Natural killer cell (primary cell): ENCODE measurements at regions not wholly inside any gene's neighbourhood (a gene's known extent, or its start where the extent isn't known, plus 50 kb on each side); places are given as distances from the start of the nearest gene placed in this dataset.
"Not testable (repeated sequence)": the region's sequence is repeated elsewhere in the genome, so short reads cannot be mapped to it uniquely, and the experiment has no call there.

Experiments
- ATAC-seq, 3 donors: fragments of 150-1000 bp in 2 of 3; fragments of 200-7000 bp in 1 of 3; cut with Tn5 transposase; 1 replicate in 1 of 3; 2 replicates in 2 of 3; pipeline ENCODE4 v1.10.0; 2021; ENCODE audit warnings: mild to moderate bottlenecking in 2 of 3, moderate library complexity in 2 of 3
- DNase-seq, 2 donors: peaks; one replicate each; pipeline versions ENCODE4 v3.0.0 to v3.0.0-alpha.2; 2013 to 2021; ENCODE audit warnings: mixed read lengths in 1 of 2
- H3K27ac ChIP-seq: one replicate; pipeline ENCODE4 v1.5.1; 2013; ENCODE audit warnings: mild to moderate bottlenecking, low read length
- H3K27me3 ChIP-seq: one replicate; pipeline ENCODE4 v1.6.1; 2013; ENCODE audit warnings: low read length; ENCODE audit not compliant: control insufficient read depth, insufficient read depth
- H3K36me3 ChIP-seq: one replicate; pipeline ENCODE4 v1.6.1; 2013; ENCODE audit warnings: low read length; ENCODE audit not compliant: control insufficient read depth, insufficient read depth
- H3K4me1 ChIP-seq: one replicate; pipeline ENCODE4 v1.6.1; 2013; ENCODE audit warnings: low read length; ENCODE audit not compliant: control insufficient read depth, insufficient read depth
- H3K4me3 ChIP-seq: one replicate; pipeline ENCODE4 v1.5.1; 2013; ENCODE audit warnings: low read length
- H3K9me3 ChIP-seq: one replicate; pipeline ENCODE4 v1.6.1; 2013; ENCODE audit warnings: low read length; ENCODE audit not compliant: control insufficient read depth, insufficient read depth
- H3K27ac Mint-ChIP-seq, 2 donors: one replicate each; pipeline ENCODE4 v1.8.0; 2022; ENCODE audit warnings: mild to moderate bottlenecking in 2 of 2, mixed read lengths in 2 of 2, moderate library complexity in 1 of 2
- H3K27me3 Mint-ChIP-seq, 2 donors: one replicate each; pipeline ENCODE4 v1.8.0; 2022; ENCODE audit warnings: low read depth in 2 of 2, mixed read lengths in 2 of 2
- H3K36me3 Mint-ChIP-seq: one replicate; pipeline ENCODE4 v1.8.0; 2022; ENCODE audit warnings: mixed read lengths
- H3K4me1 Mint-ChIP-seq, 2 donors: one replicate each; pipeline ENCODE4 v1.8.0; 2022; ENCODE audit warnings: mixed read lengths in 2 of 2
- H3K4me3 Mint-ChIP-seq: one replicate; pipeline ENCODE4 v1.8.0; 2022; ENCODE audit warnings: mild to moderate bottlenecking, moderate library complexity, mixed read lengths
- H3K9me3 Mint-ChIP-seq, 2 donors: one replicate each; pipeline ENCODE4 v1.8.0; 2022; ENCODE audit warnings: mixed read lengths in 2 of 2
- WGBS: methylation state at CpG from one replicate; pipeline ENCODE4 v1.1.7; 2013; ENCODE audit warnings: missing lambda C conversion rate; ENCODE audit not compliant: insufficient coverage; 5-methylcytosine and 5-hydroxymethylcytosine counted together
- intact Hi-C: fragments of 100-400 bp; cut with micrococcal nuclease; formaldehyde crosslinking; loops from one replicate; pipeline ENCODE4 v1.14.2; 2022
- TF ChIP-seq, protein P1 (sequence below): fragments of 200-600 bp; IDR thresholded peaks from one replicate; pipeline ENCODE4 v1.8.0; 2022; ENCODE audit warnings: antibody characterized with exemption

DNA sequence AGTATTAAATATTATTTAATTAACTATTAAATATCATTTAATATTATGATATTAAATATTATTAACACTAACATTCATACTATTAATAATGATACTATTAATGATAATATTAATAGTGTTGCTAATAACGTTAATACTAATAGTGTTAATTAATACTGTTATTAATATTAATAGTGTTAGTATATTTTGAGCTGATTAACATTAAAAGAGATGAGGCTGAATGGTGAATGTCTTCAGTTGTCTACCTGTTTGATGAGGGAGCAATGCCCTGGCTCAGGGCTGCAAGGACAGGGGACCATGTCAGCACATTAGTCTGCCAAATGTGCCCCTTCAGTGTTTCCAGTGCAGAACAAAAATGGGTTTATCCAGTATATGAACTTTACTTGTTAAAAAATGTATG, 96.6 kb upstream of the PLEKHG1 start:
- Mint-ChIP-seq H3K36me3 (no peaks in the 10 kb centered on the region), H3K4me3 (no peak overlapping the region), H3K27me3 (peaks cover 0 to 2% of the 10 kb centered on the region in 2 donors), H3K9me3 (no peaks in the 10 kb centered on the region), H3K4me1 (no peaks in the 10 kb centered on the region), H3K27ac (no peak overlapping the region)
- no peaks in the 10 kb centered on the region for H3K4me1 ChIP-seq
- no peaks in the 10 kb centered on the region for H3K27me3 ChIP-seq
- H3K9me3 ChIP-seq = no peaks in the 10 kb centered on the region
- H3K36me3 ChIP-seq = no peaks in the 10 kb centered on the region
- ATAC-seq = no peak
- H3K27ac ChIP-seq = no peak overlapping the region
- no peak overlapping the region for H3K4me3 ChIP-seq
- no CpG with 5 or more reads among the region's 1 CpG for WGBS
- TF ChIP-seq, protein P1, sequence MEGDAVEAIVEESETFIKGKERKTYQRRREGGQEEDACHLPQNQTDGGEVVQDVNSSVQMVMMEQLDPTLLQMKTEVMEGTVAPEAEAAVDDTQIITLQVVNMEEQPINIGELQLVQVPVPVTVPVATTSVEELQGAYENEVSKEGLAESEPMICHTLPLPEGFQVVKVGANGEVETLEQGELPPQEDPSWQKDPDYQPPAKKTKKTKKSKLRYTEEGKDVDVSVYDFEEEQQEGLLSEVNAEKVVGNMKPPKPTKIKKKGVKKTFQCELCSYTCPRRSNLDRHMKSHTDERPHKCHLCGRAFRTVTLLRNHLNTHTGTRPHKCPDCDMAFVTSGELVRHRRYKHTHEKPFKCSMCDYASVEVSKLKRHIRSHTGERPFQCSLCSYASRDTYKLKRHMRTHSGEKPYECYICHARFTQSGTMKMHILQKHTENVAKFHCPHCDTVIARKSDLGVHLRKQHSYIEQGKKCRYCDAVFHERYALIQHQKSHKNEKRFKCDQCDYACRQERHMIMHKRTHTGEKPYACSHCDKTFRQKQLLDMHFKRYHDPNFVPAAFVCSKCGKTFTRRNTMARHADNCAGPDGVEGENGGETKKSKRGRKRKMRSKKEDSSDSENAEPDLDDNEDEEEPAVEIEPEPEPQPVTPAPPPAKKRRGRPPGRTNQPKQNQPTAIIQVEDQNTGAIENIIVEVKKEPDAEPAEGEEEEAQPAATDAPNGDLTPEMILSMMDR = no peak
- DNase-seq = no peak
- intact Hi-C loops = no loop called here

DNA sequence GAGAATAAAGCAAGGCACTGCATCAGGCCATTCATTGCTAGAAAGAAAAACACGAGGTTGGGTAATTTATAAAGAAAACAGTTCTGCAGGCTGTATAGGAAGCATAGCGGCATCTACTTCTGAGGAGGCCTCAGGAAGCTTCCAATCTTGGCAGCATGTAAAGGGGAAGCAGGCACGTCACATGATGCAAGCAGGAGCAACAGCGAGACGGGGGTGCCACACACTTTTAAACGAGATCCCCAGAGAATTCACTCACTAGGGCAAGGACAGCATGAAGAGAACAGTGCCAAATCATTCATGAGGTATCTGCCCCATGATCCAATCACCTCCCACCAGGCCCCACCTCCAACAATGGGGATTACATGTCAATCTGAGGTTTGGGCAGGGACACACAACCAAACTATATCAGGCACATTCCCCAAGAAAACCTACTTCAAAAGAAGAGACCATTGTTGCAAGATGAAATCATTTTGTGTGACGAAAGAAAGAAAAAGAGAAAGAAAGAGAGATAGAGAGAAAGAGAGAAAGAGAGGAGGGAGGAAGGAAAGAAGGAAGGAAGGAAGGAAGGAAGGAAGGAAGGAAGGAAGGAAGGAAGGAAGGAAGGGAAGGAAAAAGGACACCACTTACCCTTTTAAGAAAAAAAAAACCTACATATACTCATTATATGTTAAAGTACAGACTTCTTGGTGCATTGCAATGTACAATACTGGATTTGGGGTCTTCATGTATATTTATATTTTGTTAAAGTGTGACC, 95.9 kb upstream of the PLEKHG1 start:
- Histone ChIP-seq H3K4me3 (no peak overlapping the region), H3K9me3 (no peaks in the 10 kb centered on the region), H3K27me3 (no peaks in the 10 kb centered on the region), H3K4me1 (no peaks in the 10 kb centered on the region), H3K36me3 (no peaks in the 10 kb centered on the region), H3K27ac (no peak overlapping the region)
- Mint-ChIP-seq H3K4me1 (no peaks in the 10 kb centered on the region), H3K27ac (no peak overlapping the region), H3K9me3 (no peaks in the 10 kb centered on the region), H3K27me3 (no peaks in the 10 kb centered on the region), H3K36me3 (no peaks in the 10 kb centered on the region), H3K4me3 (no peak overlapping the region)
- WGBS = 88% methylated on average over 7 of the region's 7 CpGs
- DNase-seq (no peak), ATAC-seq (no peak)
- intact Hi-C loops = no loop called here
- TF ChIP-seq, protein P1 = no peak

DNA sequence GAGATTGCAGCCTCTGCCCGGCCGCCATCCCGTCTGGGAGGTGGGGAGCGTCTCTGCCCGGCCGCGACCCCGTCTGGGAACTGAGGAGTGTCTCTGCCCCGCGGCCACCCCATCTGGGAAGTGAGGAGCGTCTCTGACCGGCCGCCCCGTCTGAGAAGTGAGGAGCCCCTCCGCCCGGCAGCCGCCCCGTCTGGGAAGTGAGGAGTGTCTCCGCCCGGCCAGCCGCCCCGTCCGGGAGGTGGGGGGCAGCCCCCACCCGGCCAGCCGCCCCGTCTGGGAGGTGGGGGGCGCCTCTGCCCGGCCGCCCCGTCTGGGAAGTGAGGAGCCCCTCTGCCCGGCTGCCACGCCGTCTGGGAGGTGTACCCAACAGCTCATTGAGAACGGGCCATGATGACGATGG, 92.3 kb upstream of the PLEKHG1 start:
- H3K4me3 Mint-ChIP-seq, intact Hi-C loops, H3K9me3 Mint-ChIP-seq, H3K9me3 ChIP-seq, DNase-seq, H3K36me3 ChIP-seq, ATAC-seq, H3K27ac ChIP-seq, H3K36me3 Mint-ChIP-seq, H3K27ac Mint-ChIP-seq, H3K27me3 Mint-ChIP-seq, H3K27me3 ChIP-seq, H3K4me3 ChIP-seq, H3K4me1 Mint-ChIP-seq, H3K4me1 ChIP-seq: not testable (repeated sequence)
- 95% methylated on average over 35 of the region's 35 CpGs for WGBS

GRCh38 chr6:150510576-150510975, 89.1 kb upstream of the PLEKHG1 start:
- Mint-ChIP-seq H3K4me1 (no peaks in the 10 kb centered on the region), H3K9me3 (no peaks in the 10 kb centered on the region), H3K36me3 (no peaks in the 10 kb centered on the region), H3K27ac (no peak overlapping the region), H3K27me3 (peaks cover 0 to 5% of the 10 kb centered on the region in 2 donors), H3K4me3 (no peak overlapping the region)
- Histone ChIP-seq H3K27me3 (no peaks in the 10 kb centered on the region), H3K27ac (no peak overlapping the region), H3K4me3 (no peak overlapping the region), H3K9me3 (no peaks in the 10 kb centered on the region), H3K4me1 (no peaks in the 10 kb centered on the region), H3K36me3 (no peaks in the 10 kb centered on the region)
- ATAC-seq (no peak), DNase-seq (no peak)
- TF ChIP-seq, protein P1 = no peak
- intact Hi-C loops = no loop called here
- 100% methylated on average over 2 of the region's 3 CpGs for WGBS
